ENCODE measurements at regions not wholly inside any gene's neighbourhood (a gene's known extent, or its start where the extent isn't known, plus 50 kb on each side); places are given as distances from the start of the nearest gene placed in this dataset.
A peak's percentile ranks its signal among the peaks of the same experiment; 100 is the strongest.

DNA sequence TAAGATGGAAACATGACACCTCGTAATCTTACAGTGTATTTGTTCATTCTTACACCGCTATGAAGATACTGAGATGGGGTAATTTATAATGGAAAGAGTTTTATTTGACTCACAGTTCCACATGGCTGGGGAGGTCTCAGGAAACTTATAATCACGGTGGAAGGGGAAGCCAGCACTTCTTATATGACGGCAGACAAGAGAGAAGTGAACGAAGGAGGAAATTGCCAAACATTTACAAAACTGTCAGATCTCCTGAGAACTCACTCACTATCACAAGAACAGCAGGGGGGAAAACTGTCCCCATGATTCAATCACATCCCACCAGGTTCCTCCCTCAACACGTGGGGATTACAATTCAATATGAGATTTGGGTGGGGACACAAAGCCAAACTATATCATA, 282.3 kb downstream of the HGF start:
- Histone ChIP-seq H3K4me1 (ENCODE audit: control insufficient read depth in 2 of 2, insufficient read depth in 1 of 2, low read depth in 1 of 2, low read length in 2 of 2) (peaks cover 0 to 5% of the 10 kb centered on the region in 2 donors), H2AFZ (ENCODE audit: low read length) (no peak overlapping the region), H2BK12ac (ENCODE audit: low read length) (no peak overlapping the region), H2BK5ac (ENCODE audit: low read length) (no peak overlapping the region), H3K23ac (ENCODE audit: low read depth, low read length, poor library complexity) (no peak overlapping the region), H4K8ac (ENCODE audit: low read depth, low read length) (no peak overlapping the region), H2AK5ac (ENCODE audit: low read depth, low read length) (no peak overlapping the region), H2BK120ac (ENCODE audit: low read depth, low read length) (no peak overlapping the region), H3K4me2 (ENCODE audit: insufficient read depth, low read length, poor library complexity, severe bottlenecking) (no peak overlapping the region), H3K9me3 (replicated peaks in 1 of 2; ENCODE audit: control insufficient read depth in 2 of 2, insufficient read depth in 1 of 2, low read depth in 1 of 2, low read length in 2 of 2) (no peaks in the 10 kb centered on the region), H2BK15ac (ENCODE audit: low read length) (no peak overlapping the region), H3K27me3 (ENCODE audit: control insufficient read depth in 3 of 3, insufficient read depth in 3 of 3, low read depth in 1 of 3, low read length in 3 of 3) (no peaks in the 10 kb centered on the region), H3K14ac (ENCODE audit: low read length) (no peak overlapping the region), H3K27ac (replicated peaks; ENCODE audit: low read length) (no peak overlapping the region), H3K18ac (ENCODE audit: low read length) (no peak overlapping the region), H3K79me1 (ENCODE audit: low read depth, low read length) (no peaks in the 10 kb centered on the region), H3K4me3 (ENCODE audit: low read length in 2 of 2) (no peak overlapping the region), H3K4ac (ENCODE audit: low read length) (no peak overlapping the region), H4K91ac (ENCODE audit: low read depth, low read length, poor library complexity) (no peak overlapping the region), H3K9ac (ENCODE audit: low read depth, low read length, poor library complexity) (no peak overlapping the region), H3K36me3 (replicated peaks in 1 of 2; ENCODE audit: control insufficient read depth in 2 of 2, insufficient read depth in 2 of 2, low read length in 2 of 2) (no peaks in the 10 kb centered on the region)
- no peak for DNase-seq (ENCODE audit: low spot score)
- no CpG with 5 or more reads among the region's 6 CpGs for WGBS, 2 donors (ENCODE audit: extremely low coverage in 2 of 2, insufficient read length in 2 of 2, insufficient replicate concordance in 1 of 2)

GRCh38 chr7:81484261-81484660, 285.6 kb downstream of the HGF start:
- no peaks in the 10 kb centered on the region for H3K79me1 ChIP-seq (ENCODE audit: low read depth, low read length)
- WGBS, 2 donors (ENCODE audit: extremely low coverage in 2 of 2, insufficient read length in 2 of 2, insufficient replicate concordance in 1 of 2), result no CpG with 5 or more reads among the region's 3 CpGs
- H3K4me2 ChIP-seq (ENCODE audit: insufficient read depth, low read length, poor library complexity, severe bottlenecking), result no peak overlapping the region
- H4K91ac ChIP-seq (ENCODE audit: low read depth, low read length, poor library complexity), result no peak overlapping the region
- H3K14ac ChIP-seq (ENCODE audit: low read length), result no peak overlapping the region
- no peak for DNase-seq (ENCODE audit: low spot score)
- H2BK120ac ChIP-seq (ENCODE audit: low read depth, low read length), result no peak overlapping the region
- H3K23ac ChIP-seq (ENCODE audit: low read depth, low read length, poor library complexity), result no peak overlapping the region
- peak overlapping the region; percentile 2 for H2AFZ ChIP-seq (ENCODE audit: low read length)
- no peak overlapping the region for H3K4ac ChIP-seq (ENCODE audit: low read length)
- no peak overlapping the region for H2BK15ac ChIP-seq (ENCODE audit: low read length)
- no peak overlapping the region for H3K9ac ChIP-seq (ENCODE audit: low read depth, low read length, poor library complexity)
- H2AK5ac ChIP-seq (ENCODE audit: low read depth, low read length), result no peak overlapping the region
- no peak overlapping the region for H4K8ac ChIP-seq (ENCODE audit: low read depth, low read length)
- no peaks in the 10 kb centered on the region for H3K36me3 ChIP-seq (replicated peaks in 1 of 2; ENCODE audit: control insufficient read depth in 2 of 2, insufficient read depth in 2 of 2, low read length in 2 of 2)
- no peaks in the 10 kb centered on the region for H3K9me3 ChIP-seq (replicated peaks in 1 of 2; ENCODE audit: control insufficient read depth in 2 of 2, insufficient read depth in 1 of 2, low read depth in 1 of 2, low read length in 2 of 2)
- no peak overlapping the region for H3K27ac ChIP-seq (replicated peaks; ENCODE audit: low read length)
- H3K27me3 ChIP-seq (ENCODE audit: control insufficient read depth in 3 of 3, insufficient read depth in 3 of 3, low read depth in 1 of 3, low read length in 3 of 3), result no peaks in the 10 kb centered on the region
- no peak overlapping the region for H3K18ac ChIP-seq (ENCODE audit: low read length)
- no peak overlapping the region for H3K4me3 ChIP-seq (ENCODE audit: low read length in 2 of 2)
- H3K4me1 ChIP-seq (ENCODE audit: control insufficient read depth in 2 of 2, insufficient read depth in 1 of 2, low read depth in 1 of 2, low read length in 2 of 2), result peaks cover 0 to 5% of the 10 kb centered on the region in 2 donors
- H2BK12ac ChIP-seq (ENCODE audit: low read length), result no peak overlapping the region
- H2BK5ac ChIP-seq (ENCODE audit: low read length), result no peak overlapping the region

DNA sequence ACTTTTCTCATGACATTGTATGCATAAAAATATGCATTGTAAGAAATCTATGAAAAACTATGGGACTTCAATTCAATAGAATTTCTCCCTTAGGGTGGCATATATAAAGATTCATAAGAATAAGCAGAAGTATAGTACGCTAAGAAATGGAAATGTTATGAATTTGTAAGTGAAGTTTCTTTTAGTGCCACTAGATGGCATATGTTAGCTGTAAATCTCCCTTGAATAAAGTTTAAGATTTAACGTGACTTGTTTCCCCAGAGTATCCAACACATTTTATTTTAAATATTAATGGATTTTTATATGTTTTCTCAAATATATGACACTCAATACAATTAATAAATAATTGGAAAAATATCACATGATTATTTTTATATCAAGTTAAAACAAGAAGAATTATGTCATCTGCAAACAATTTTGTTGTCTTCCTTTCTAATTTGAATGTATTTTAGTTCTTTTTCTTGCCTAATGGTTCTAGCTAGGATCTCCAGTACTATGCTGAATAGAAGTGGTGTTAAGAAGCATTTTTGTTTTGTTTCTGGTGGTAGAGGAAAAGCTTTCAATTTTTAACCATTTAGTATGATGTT, 287.2 kb downstream of the HGF start:
- H2BK12ac ChIP-seq (ENCODE audit: low read length), result no peak overlapping the region
- H2BK120ac ChIP-seq (ENCODE audit: low read depth, low read length), result no peak overlapping the region
- H4K91ac ChIP-seq (ENCODE audit: low read depth, low read length, poor library complexity), result no peak overlapping the region
- WGBS, 2 donors (ENCODE audit: extremely low coverage in 2 of 2, insufficient read length in 2 of 2, insufficient replicate concordance in 1 of 2), result no CpG with 5 or more reads among the region's 2 CpGs
- no peak overlapping the region for H4K8ac ChIP-seq (ENCODE audit: low read depth, low read length)
- no peaks in the 10 kb centered on the region for H3K27me3 ChIP-seq (ENCODE audit: control insufficient read depth in 3 of 3, insufficient read depth in 3 of 3, low read depth in 1 of 3, low read length in 3 of 3)
- no peak for DNase-seq (ENCODE audit: low spot score)
- no peak overlapping the region for H3K27ac ChIP-seq (replicated peaks; ENCODE audit: low read length)
- H3K4me1 ChIP-seq (ENCODE audit: control insufficient read depth in 2 of 2, insufficient read depth in 1 of 2, low read depth in 1 of 2, low read length in 2 of 2), result peaks cover 0 to 5% of the 10 kb centered on the region in 2 donors
- H2AFZ ChIP-seq (ENCODE audit: low read length), result no peak overlapping the region
- no peak overlapping the region for H3K9ac ChIP-seq (ENCODE audit: low read depth, low read length, poor library complexity)
- no peak overlapping the region for H3K14ac ChIP-seq (ENCODE audit: low read length)
- no peaks in the 10 kb centered on the region for H3K79me1 ChIP-seq (ENCODE audit: low read depth, low read length)
- no peaks in the 10 kb centered on the region for H3K36me3 ChIP-seq (replicated peaks in 1 of 2; ENCODE audit: control insufficient read depth in 2 of 2, insufficient read depth in 2 of 2, low read length in 2 of 2)
- no peak overlapping the region for H3K4me3 ChIP-seq (ENCODE audit: low read length in 2 of 2)
- peaks cover 0 to 2% of the 10 kb centered on the region in 2 donors for H3K9me3 ChIP-seq (replicated peaks in 1 of 2; ENCODE audit: control insufficient read depth in 2 of 2, insufficient read depth in 1 of 2, low read depth in 1 of 2, low read length in 2 of 2)
- H2BK5ac ChIP-seq (ENCODE audit: low read length), result no peak overlapping the region
- H3K4ac ChIP-seq (ENCODE audit: low read length), result no peak overlapping the region
- no peak overlapping the region for H3K18ac ChIP-seq (ENCODE audit: low read length)
- no peak overlapping the region for H2BK15ac ChIP-seq (ENCODE audit: low read length)
- H3K4me2 ChIP-seq (ENCODE audit: insufficient read depth, low read length, poor library complexity, severe bottlenecking), result no peak overlapping the region
- no peak overlapping the region for H2AK5ac ChIP-seq (ENCODE audit: low read depth, low read length)
- no peak overlapping the region for H3K23ac ChIP-seq (ENCODE audit: low read depth, low read length, poor library complexity)

- DNase-seq (ENCODE audit: low spot score), result no peak
- Histone ChIP-seq H3K4ac (ENCODE audit: low read length) (no peak overlapping the region), H3K23ac (ENCODE audit: low read depth, low read length, poor library complexity) (no peak overlapping the region), H3K9ac (ENCODE audit: low read depth, low read length, poor library complexity) (no peak overlapping the region), H2BK5ac (ENCODE audit: low read length) (no peak overlapping the region), H3K36me3 (replicated peaks in 1 of 2; ENCODE audit: control insufficient read depth in 2 of 2, insufficient read depth in 2 of 2, low read length in 2 of 2) (no peaks in the 10 kb centered on the region), H2AFZ (ENCODE audit: low read length) (peak overlapping the region; percentile 43), H2BK15ac (ENCODE audit: low read length) (no peak overlapping the region), H3K14ac (ENCODE audit: low read length) (no peak overlapping the region), H3K4me2 (ENCODE audit: insufficient read depth, low read length, poor library complexity, severe bottlenecking) (no peak overlapping the region), H3K4me1 (ENCODE audit: control insufficient read depth in 2 of 2, insufficient read depth in 1 of 2, low read depth in 1 of 2, low read length in 2 of 2) (peaks cover 0 to 3% of the 10 kb centered on the region in 2 donors), H4K91ac (ENCODE audit: low read depth, low read length, poor library complexity) (no peak overlapping the region), H3K18ac (ENCODE audit: low read length) (no peak overlapping the region), H3K4me3 (ENCODE audit: low read length in 2 of 2) (no peak overlapping the region), H2BK120ac (ENCODE audit: low read depth, low read length) (no peak overlapping the region), H3K27me3 (ENCODE audit: control insufficient read depth in 3 of 3, insufficient read depth in 3 of 3, low read depth in 1 of 3, low read length in 3 of 3) (no peaks in the 10 kb centered on the region), H3K27ac (replicated peaks; ENCODE audit: low read length) (no peak overlapping the region), H3K79me1 (ENCODE audit: low read depth, low read length) (no peaks in the 10 kb centered on the region), H2AK5ac (ENCODE audit: low read depth, low read length) (no peak overlapping the region), H2BK12ac (ENCODE audit: low read length) (no peak overlapping the region), H3K9me3 (replicated peaks in 1 of 2; ENCODE audit: control insufficient read depth in 2 of 2, insufficient read depth in 1 of 2, low read depth in 1 of 2, low read length in 2 of 2) (peaks cover 0 to 2% of the 10 kb centered on the region in 2 donors), H4K8ac (ENCODE audit: low read depth, low read length) (no peak overlapping the region)
- no CpG with 5 or more reads among the region's 5 CpGs for WGBS, 2 donors (ENCODE audit: extremely low coverage in 2 of 2, insufficient read length in 2 of 2, insufficient replicate concordance in 1 of 2)
These were observed 291.2 kb downstream of the HGF start for GRCh38 chr7:81478664-81479063.

Data from neuronal stem cell (in vitro differentiated cells).